Panc1 (cell line): ENCODE measurements at regions not wholly inside any gene's neighbourhood (a gene's known extent, or its start where the extent isn't known, plus 50 kb on each side); places are given as distances from the start of the nearest gene placed in this dataset.

Experiments
- POLR2AphosphoS5 ChIP-seq: IDR thresholded peaks from 2 replicates; pipeline ENCODE4 v1.6.1; 2012; ENCODE audit warnings: mild to moderate bottlenecking, low read depth, low read length, moderate library complexity
- SIN3A ChIP-seq: IDR thresholded peaks from 2 replicates; pipeline ENCODE4 v1.6.1; 2012; ENCODE audit warnings: low read depth, mild to moderate bottlenecking, low read length, moderate library complexity, borderline replicate concordance; ENCODE audit not compliant: insufficient read depth
- TCF7L2 ChIP-seq: IDR thresholded peaks from 2 replicates; pipeline ENCODE4 v1.6.1; 2011; ENCODE audit warnings: mild to moderate bottlenecking, low read depth, low read length, inconsistent platforms
- TF ChIP-seq, protein P1 (sequence below), 2 experiments: IDR thresholded peaks; 2 replicates each; pipeline ENCODE4 v1.6.1; 2011 to 2012; ENCODE audit warnings: low read depth in 2 of 2, control low read depth in 1 of 2, low read length in 1 of 2, mild to moderate bottlenecking in 1 of 2, moderate library complexity in 1 of 2; ENCODE audit not compliant: insufficient read depth in 1 of 2
- TF ChIP-seq, protein P2 (sequence below): fragments of 450-650 bp; IDR thresholded peaks from 2 replicates; pipeline ENCODE4 v1.5.1; 2017; ENCODE audit warnings: mild to moderate bottlenecking

DNA sequence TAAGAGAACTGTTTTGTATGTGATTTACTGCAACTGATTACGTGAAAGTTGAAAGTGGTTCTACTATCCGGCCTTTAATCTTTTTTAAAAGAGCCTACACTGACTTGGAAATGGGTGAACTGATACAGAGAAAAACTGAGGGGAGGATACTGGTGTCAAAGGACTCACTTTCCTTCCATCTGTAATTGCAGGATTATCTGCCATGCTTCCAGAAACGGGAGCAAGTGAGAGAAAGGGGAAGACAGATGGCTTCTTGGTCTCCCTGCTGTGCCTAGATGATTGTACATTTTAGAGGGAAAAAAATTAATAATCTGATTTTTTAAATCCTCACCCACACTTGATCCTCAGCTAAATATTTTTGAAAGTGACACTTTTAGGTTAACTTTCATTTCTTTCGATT, 88.3 kb upstream of the GRID2 start:
- TF ChIP-seq, protein P1, sequence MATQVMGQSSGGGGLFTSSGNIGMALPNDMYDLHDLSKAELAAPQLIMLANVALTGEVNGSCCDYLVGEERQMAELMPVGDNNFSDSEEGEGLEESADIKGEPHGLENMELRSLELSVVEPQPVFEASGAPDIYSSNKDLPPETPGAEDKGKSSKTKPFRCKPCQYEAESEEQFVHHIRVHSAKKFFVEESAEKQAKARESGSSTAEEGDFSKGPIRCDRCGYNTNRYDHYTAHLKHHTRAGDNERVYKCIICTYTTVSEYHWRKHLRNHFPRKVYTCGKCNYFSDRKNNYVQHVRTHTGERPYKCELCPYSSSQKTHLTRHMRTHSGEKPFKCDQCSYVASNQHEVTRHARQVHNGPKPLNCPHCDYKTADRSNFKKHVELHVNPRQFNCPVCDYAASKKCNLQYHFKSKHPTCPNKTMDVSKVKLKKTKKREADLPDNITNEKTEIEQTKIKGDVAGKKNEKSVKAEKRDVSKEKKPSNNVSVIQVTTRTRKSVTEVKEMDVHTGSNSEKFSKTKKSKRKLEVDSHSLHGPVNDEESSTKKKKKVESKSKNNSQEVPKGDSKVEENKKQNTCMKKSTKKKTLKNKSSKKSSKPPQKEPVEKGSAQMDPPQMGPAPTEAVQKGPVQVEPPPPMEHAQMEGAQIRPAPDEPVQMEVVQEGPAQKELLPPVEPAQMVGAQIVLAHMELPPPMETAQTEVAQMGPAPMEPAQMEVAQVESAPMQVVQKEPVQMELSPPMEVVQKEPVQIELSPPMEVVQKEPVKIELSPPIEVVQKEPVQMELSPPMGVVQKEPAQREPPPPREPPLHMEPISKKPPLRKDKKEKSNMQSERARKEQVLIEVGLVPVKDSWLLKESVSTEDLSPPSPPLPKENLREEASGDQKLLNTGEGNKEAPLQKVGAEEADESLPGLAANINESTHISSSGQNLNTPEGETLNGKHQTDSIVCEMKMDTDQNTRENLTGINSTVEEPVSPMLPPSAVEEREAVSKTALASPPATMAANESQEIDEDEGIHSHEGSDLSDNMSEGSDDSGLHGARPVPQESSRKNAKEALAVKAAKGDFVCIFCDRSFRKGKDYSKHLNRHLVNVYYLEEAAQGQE (IDR thresholded peaks at IDR 0.05; ENCODE audit: insufficient read depth in 1 of 2, low read depth in 2 of 2, low read length in 1 of 2): no peak
- TF ChIP-seq, protein P2, sequence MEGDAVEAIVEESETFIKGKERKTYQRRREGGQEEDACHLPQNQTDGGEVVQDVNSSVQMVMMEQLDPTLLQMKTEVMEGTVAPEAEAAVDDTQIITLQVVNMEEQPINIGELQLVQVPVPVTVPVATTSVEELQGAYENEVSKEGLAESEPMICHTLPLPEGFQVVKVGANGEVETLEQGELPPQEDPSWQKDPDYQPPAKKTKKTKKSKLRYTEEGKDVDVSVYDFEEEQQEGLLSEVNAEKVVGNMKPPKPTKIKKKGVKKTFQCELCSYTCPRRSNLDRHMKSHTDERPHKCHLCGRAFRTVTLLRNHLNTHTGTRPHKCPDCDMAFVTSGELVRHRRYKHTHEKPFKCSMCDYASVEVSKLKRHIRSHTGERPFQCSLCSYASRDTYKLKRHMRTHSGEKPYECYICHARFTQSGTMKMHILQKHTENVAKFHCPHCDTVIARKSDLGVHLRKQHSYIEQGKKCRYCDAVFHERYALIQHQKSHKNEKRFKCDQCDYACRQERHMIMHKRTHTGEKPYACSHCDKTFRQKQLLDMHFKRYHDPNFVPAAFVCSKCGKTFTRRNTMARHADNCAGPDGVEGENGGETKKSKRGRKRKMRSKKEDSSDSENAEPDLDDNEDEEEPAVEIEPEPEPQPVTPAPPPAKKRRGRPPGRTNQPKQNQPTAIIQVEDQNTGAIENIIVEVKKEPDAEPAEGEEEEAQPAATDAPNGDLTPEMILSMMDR: no peak
- TF ChIP-seq SIN3A: no peak
- no peak for TF ChIP-seq POLR2AphosphoS5
- TF ChIP-seq TCF7L2: no peak
